B cell (primary cell): ENCODE measurements at regions not wholly inside any gene's neighbourhood (a gene's known extent, or its start where the extent isn't known, plus 50 kb on each side); places are given as distances from the start of the nearest gene placed in this dataset.

Experiments
- CTCF ChIP-seq: fragments of 200-600 bp; IDR thresholded peaks from one replicate; pipeline ENCODE4 v1.8.0; 2022; ENCODE audit warnings: antibody characterized with exemption, mild to moderate bottlenecking
- EZH2 ChIP-seq: IDR thresholded peaks from 2 replicates; pipeline ENCODE4 v1.6.1; 2012; ENCODE audit warnings: borderline replicate concordance, low read depth, mild to moderate bottlenecking, moderate library complexity, low read length; ENCODE audit not compliant: insufficient read depth, poor library complexity, severe bottlenecking

GRCh38 chr6:141470810-141471209 is 661.9 kb upstream of the GJE1 start:
- TF ChIP-seq CTCF (no peak), EZH2 (no peak)
